Activated T-cell treated with anti-CD3 and anti-CD28 coated beads for 4 hours (primary cell): ENCODE measurements at regions not wholly inside any gene's neighbourhood (a gene's known extent, or its start where the extent isn't known, plus 50 kb on each side); places are given as distances from the start of the nearest gene placed in this dataset.
"Not testable (repeated sequence)": the region's sequence is repeated elsewhere in the genome, so short reads cannot be mapped to it uniquely, and the experiment has no call there.

Experiments used
- DNase-seq: peaks from one replicate; pipeline ENCODE4 v3.0.0-alpha.2; 2020

- DNase-seq = not testable (repeated sequence)
Measured at GRCh38 chr10:46204482-46205102, 82.2 kb upstream of the ANTXRL start.

GRCh38 chr10:46210427-46210826 is 76.4 kb upstream of the ANTXRL start:
- DNase-seq = not testable (repeated sequence)

- no peak for DNase-seq
Measured at GRCh38 chr10:46215426-46215825, 71.4 kb upstream of the ANTXRL start.

GRCh38 chr10:46216003-46216634 is 70.7 kb upstream of the ANTXRL start:
- DNase-seq = no peak

- no peak for DNase-seq
Measured at GRCh38 chr10:46216836-46217751, 69.7 kb upstream of the ANTXRL start.

- no peak for DNase-seq
Measured at GRCh38 chr10:46217752-46218453, 68.9 kb upstream of the ANTXRL start.

GRCh38 chr10:46218921-46219320 is 67.9 kb upstream of the ANTXRL start:
- no peak for DNase-seq

GRCh38 chr10:46219431-46219990 is 67.3 kb upstream of the ANTXRL start:
- not testable (repeated sequence) for DNase-seq

GRCh38 chr10:46220187-46220586 is 66.6 kb upstream of the ANTXRL start:
- no peak for DNase-seq

GRCh38 chr10:46220872-46221538 is 65.8 kb upstream of the ANTXRL start:
- DNase-seq = no peak

GRCh38 chr10:46222364-46222935 is 64.3 kb upstream of the ANTXRL start:
- no peak for DNase-seq

GRCh38 chr10:46223064-46223480 is 63.7 kb upstream of the ANTXRL start:
- no peak for DNase-seq

- DNase-seq = no peak
Measured at GRCh38 chr10:46223626-46224413, 63.0 kb upstream of the ANTXRL start.

- DNase-seq = no peak
Measured at GRCh38 chr10:46224414-46224682, 62.4 kb upstream of the ANTXRL start.

- DNase-seq = no peak
Measured at GRCh38 chr10:46225597-46225996, 61.2 kb upstream of the ANTXRL start.

GRCh38 chr10:46226232-46226631 is 60.6 kb upstream of the ANTXRL start:
- no peak for DNase-seq

- no peak for DNase-seq
Measured at GRCh38 chr10:46226900-46227558, 59.8 kb upstream of the ANTXRL start.

GRCh38 chr10:46227571-46227935 is 59.2 kb upstream of the ANTXRL start:
- no peak for DNase-seq

- DNase-seq = no peak
Measured at GRCh38 chr10:46227936-46228562, 58.7 kb upstream of the ANTXRL start.

- peak; percentile 42 for DNase-seq
Measured at GRCh38 chr10:46228563-46229071, 58.2 kb upstream of the ANTXRL start.
